K562 (cell line): ENCODE measurements at regions not wholly inside any gene's neighbourhood (a gene's known extent, or its start where the extent isn't known, plus 50 kb on each side); places are given as distances from the start of the nearest gene placed in this dataset.

Experiments used
- ATAC-seq: fragments of 200-7000 bp; cut with Tn5 transposase; 3 replicates; pipeline ENCODE4 v1.9.1; 2020; ENCODE audit warnings: moderate library complexity
- BruUV-seq: library from RNA; stranded (reverse); fragments of 400-500 nt; replicated peaks from 2 replicates; lab custom pipeline; 2021; lab: Mats Ljungman, UMichigan
- CTCF ChIA-PET: fragments of 300-600 bp; formaldehyde crosslinking; extraction: SDS; loops from one replicate; lab custom pipeline; 2021; ENCODE audit warnings: low intra/inter-chr PET ratio; lab: Yijun Ruan, JAX
- POLR2A ChIA-PET: fragments of 300-600, 350-650 bp; sonication (Branson Sonifier 250); formaldehyde crosslinking; extraction: SDS; loops from one replicate; lab custom pipeline; 2021; ENCODE audit warnings: antibody characterized with exemption, inconsistent platforms; lab: Yijun Ruan, JAX
- DNase-seq, 4 experiments: peaks; one replicate each; pipeline versions ENCODE4 v3.0.0 to v3.0.0-alpha.2; 2011 to 2018; ENCODE audit warnings: low spot score in 3 of 4, mixed read lengths in 3 of 4; ENCODE audit errors: extremely low read depth in 1 of 4
- FAIRE-seq: peaks from 2 replicates; lab custom pipeline; 2011; peaks lifted over from hg19 to GRCh38; lab: Jason Lieb, UNC
- H2AFZ ChIP-seq: 2 replicates; pipeline ENCODE4 v1.6.0; 2011; ENCODE audit warnings: low read depth, low read length, control low read depth, inconsistent platforms
- H3K27ac ChIP-seq: fragments of 200-600 bp; 3 replicates; pipeline ENCODE4 v1.8.0; 2011; ENCODE audit warnings: low read depth, mild to moderate bottlenecking, control low read depth, inconsistent platforms, low read length, moderate library complexity, mixed read lengths; ENCODE audit errors: extremely low read depth
- H3K27me3 ChIP-seq, 2 experiments: fragments of 300-600 bp in 1 of 2; 2 replicates in 1 of 2; 3 replicates in 1 of 2; pipeline versions ENCODE4 v1.6.0 to v1.8.0; 2011; ENCODE audit warnings: inconsistent platforms in 2 of 2, low read length in 2 of 2, mild to moderate bottlenecking in 1 of 2, mixed read lengths in 1 of 2, moderate library complexity in 1 of 2; ENCODE audit not compliant: control insufficient read depth in 2 of 2, insufficient read depth in 2 of 2
- H3K36me3 ChIP-seq: fragments of 300-600 bp; 3 replicates; pipeline ENCODE4 v1.8.0; 2011; ENCODE audit warnings: mild to moderate bottlenecking, low read length, inconsistent platforms; ENCODE audit not compliant: control insufficient read depth, insufficient read depth
- H3K4me1 ChIP-seq, 2 experiments: fragments of 200-600 bp in 1 of 2; replicated peaks in 1 of 2; 2 replicates in 1 of 2; 3 replicates in 1 of 2; pipeline versions ENCODE4 v1.5.1 to v1.8.0; 2011; ENCODE audit warnings: inconsistent platforms in 2 of 2, low read length in 2 of 2, mild to moderate bottlenecking in 1 of 2, mixed read lengths in 1 of 2, moderate library complexity in 1 of 2; ENCODE audit not compliant: control insufficient read depth in 2 of 2, insufficient read depth in 2 of 2
- H3K4me2 ChIP-seq: 2 replicates; pipeline ENCODE4 v1.6.1; 2011; ENCODE audit warnings: low read length, control low read depth, inconsistent platforms, mixed read lengths; ENCODE audit not compliant: insufficient read depth
- H3K4me3 ChIP-seq: fragments of 200-600 bp; sonication (generic), shearing (Covaris generic); 2 replicates; pipeline ENCODE4 v1.5.1; 2016; ENCODE audit warnings: control low read depth, inconsistent platforms
- H3K79me2 ChIP-seq: fragments of 200-600 bp; 3 replicates; pipeline ENCODE4 v1.8.0; 2011; ENCODE audit warnings: low read length, inconsistent platforms; ENCODE audit not compliant: control insufficient read depth, insufficient read depth
- H3K9ac ChIP-seq, 2 experiments: 2 replicates each; pipeline versions ENCODE4 v1.6.0 to v1.6.1; 2011; ENCODE audit warnings: low read depth in 2 of 2, low read length in 2 of 2, control low read depth in 1 of 2, inconsistent platforms in 1 of 2, mild to moderate bottlenecking in 1 of 2, mixed read lengths in 1 of 2; ENCODE audit not compliant: insufficient read depth in 1 of 2
- H3K9me1 ChIP-seq: one replicate; pipeline ENCODE4 v1.6.0; 2011; ENCODE audit warnings: inconsistent platforms, mild to moderate bottlenecking, low read length, moderate library complexity; ENCODE audit not compliant: control insufficient read depth, insufficient read depth
- H3K9me3 ChIP-seq: replicated peaks from 2 replicates; pipeline ENCODE4 v1.5.1; 2011; ENCODE audit warnings: low read depth, low read length, inconsistent platforms; ENCODE audit not compliant: control insufficient read depth, insufficient read depth
- H4K20me1 ChIP-seq: replicated peaks from 2 replicates; pipeline ENCODE4 v1.6.1; 2011; ENCODE audit warnings: low read length, inconsistent platforms, mixed read lengths; ENCODE audit not compliant: control insufficient read depth, insufficient read depth
- BACH1 ChIP-seq: fragments of 200-800 bp; sonication (Bioruptor generic); IDR thresholded peaks from 2 replicates; pipeline ENCODE4 v1.6.1; 2016; ENCODE audit warnings: missing genetic modification characterization, missing compliant biosample characterization
- BHLHE40 ChIP-seq: IDR thresholded peaks from 2 replicates; pipeline ENCODE4 v1.6.1; 2011; ENCODE audit warnings: low read length, improper control_type of control experiment
- CHCHD3 ChIP-seq: fragments of 250-450 bp; sonication (Bioruptor Pico); IDR thresholded peaks from 2 replicates; pipeline ENCODE4 v2.1.2; 2022; ENCODE audit warnings: mild to moderate bottlenecking
- E2F6 ChIP-seq, 2 experiments: IDR thresholded peaks; 2 replicates each; pipeline ENCODE4 v1.6.1; 2011; ENCODE audit warnings: borderline replicate concordance in 1 of 2, control low read depth in 1 of 2, low read depth in 1 of 2, low read length in 1 of 2, mild to moderate bottlenecking in 1 of 2, mixed read lengths in 1 of 2, moderate library complexity in 1 of 2; ENCODE audit not compliant: insufficient read depth in 1 of 2, insufficient read length in 1 of 2, poor library complexity in 1 of 2, severe bottlenecking in 1 of 2; ENCODE audit errors: extremely low read depth in 1 of 2
- ESRRA ChIP-seq: fragments of 450-650 bp; IDR thresholded peaks from 2 replicates; pipeline ENCODE4 v1.6.1; 2014; ENCODE audit warnings: low read depth, mild to moderate bottlenecking, moderate library complexity, borderline replicate concordance
- HNRNPL ChIP-seq: fragments of 200-400 bp; formaldehyde crosslinking; IDR thresholded peaks from 2 replicates; pipeline ENCODE4 v1.6.1; 2017; ENCODE audit warnings: low read depth, mild to moderate bottlenecking, low read length
- NR2C2 ChIP-seq, 2 experiments: fragments of 200-800 bp in 1 of 2; sonication (Bioruptor generic) in 1 of 2; sonication (generic) in 1 of 2; formaldehyde crosslinking in 1 of 2; IDR thresholded peaks; 2 replicates each; pipeline versions ENCODE4 v1.6.1 to v1.8.0; 2016 to 2022; ENCODE audit warnings: mild to moderate bottlenecking in 1 of 2, missing compliant biosample characterization in 1 of 2, missing genetic modification characterization in 1 of 2, missing genetic modification reagents in 1 of 2
- NR3C1 ChIP-seq: sonication (generic); formaldehyde crosslinking; IDR thresholded peaks from 2 replicates; pipeline ENCODE4 v1.8.1; 2022; ENCODE audit warnings: missing genetic modification reagents
- NR4A1 ChIP-seq, 2 experiments: fragments of 250-450 bp in 1 of 2; fragments of 450-650 bp in 1 of 2; sonication (Bioruptor Pico) in 1 of 2; IDR thresholded peaks; 2 replicates each; pipeline versions ENCODE4 v1.4.0 to v1.6.1; 2016 to 2020; ENCODE audit warnings: mild to moderate bottlenecking in 2 of 2, missing compliant biosample characterization in 1 of 2, missing genetic modification characterization in 1 of 2, moderate library complexity in 1 of 2
- TEAD4 ChIP-seq, 2 experiments: sonication (generic) in 1 of 2; formaldehyde crosslinking in 1 of 2; IDR thresholded peaks; 2 replicates each; pipeline versions ENCODE4 v1.6.1 to v1.8.0; 2012 to 2022; ENCODE audit warnings: borderline replicate concordance in 1 of 2, inconsistent platforms in 1 of 2, low read length in 1 of 2, mild to moderate bottlenecking in 1 of 2, missing genetic modification reagents in 1 of 2
- ZC3H4 ChIP-seq: sonication (generic); formaldehyde crosslinking; IDR thresholded peaks from 2 replicates; pipeline ENCODE4 v1.9.0; 2021; ENCODE audit warnings: missing genetic modification reagents, borderline replicate concordance
- ZNF512 ChIP-seq: IDR thresholded peaks from 2 replicates; pipeline ENCODE4 v1.6.1; 2016; ENCODE audit warnings: missing genetic modification characterization, missing compliant biosample characterization
- ZNF57 ChIP-seq: fragments of 450-650 bp; formaldehyde crosslinking; IDR thresholded peaks from 2 replicates; pipeline ENCODE4 v1.4.0; 2020; ENCODE audit warnings: mild to moderate bottlenecking, moderate library complexity
- ZNF717 ChIP-seq: fragments of 250-450 bp; sonication (Bioruptor Pico); IDR thresholded peaks from 2 replicates; pipeline ENCODE4 v1.5.0; 2021
- WGBS: fragments of 100-300 bp; shearing (Covaris generic); methylation state at CpG from one replicate; pipeline ENCODE4 v1.1.6; 2016; ENCODE audit warnings: low coverage, mixed read lengths; ENCODE audit not compliant: insufficient coverage; ENCODE audit errors: missing lambda C conversion rate; 5-methylcytosine and 5-hydroxymethylcytosine counted together
- in situ Hi-C: fragments of 300-500 bp; cut with MboI; formaldehyde crosslinking; loops from 4 replicates; pipeline ENCODE4 v1.15.0; 2018; ENCODE audit warnings: inconsistent platforms, mixed read lengths
- intact Hi-C: fragments of 100-400 bp; cut with micrococcal nuclease; formaldehyde crosslinking; loops from 2 replicates; pipeline ENCODE4 v1.14.2; 2022

GRCh38 chr4:137274404-137274803 lies 257.9 kb downstream of the PCDH18 start:
- no peak for FAIRE-seq
- in situ Hi-C loops, result no loop called here
- CTCF ChIA-PET, result no interaction called here

GRCh38 chr4:137267024-137267423 lies 265.3 kb downstream of the PCDH18 start:
- H3K9me1 ChIP-seq, result no peaks in the 10 kb centered on the region
- no peak overlapping the region for H3K4me2 ChIP-seq
- H2AFZ ChIP-seq, result no peak overlapping the region
- H3K36me3 ChIP-seq, result no peaks in the 10 kb centered on the region
- H3K9me3 ChIP-seq, result no peaks in the 10 kb centered on the region
- POLR2A ChIA-PET, result no interaction called here
- intact Hi-C loops, result no loop called here
- no peaks in the 10 kb centered on the region for H3K4me1 ChIP-seq
- no peaks in the 10 kb centered on the region for H4K20me1 ChIP-seq
- no peaks in the 10 kb centered on the region for H3K79me2 ChIP-seq
- no peak overlapping the region for H3K9ac ChIP-seq
- H3K27me3 ChIP-seq, result no peaks in the 10 kb centered on the region
- H3K4me3 ChIP-seq, result no peak overlapping the region
- FAIRE-seq (no peak), ATAC-seq (no peak), DNase-seq (no peak)
- WGBS, result 10% methylated on average over 2 of the region's 2 CpGs
- BruUV-seq, result no TSS peak
- in situ Hi-C loops, result no loop called here
- CTCF ChIA-PET, result no interaction called here
- no peak overlapping the region for H3K27ac ChIP-seq
- TF ChIP-seq TEAD4 (IDR thresholded peaks at IDR 0.05; ENCODE audit: low read length) (no peak), TEAD4 (CRISPR knock-in tag; IDR thresholded peaks at IDR 0.05; ENCODE audit: borderline replicate concordance) (no peak), HNRNPL (no peak), BHLHE40 (no peak), CHCHD3 (CRISPR knock-in tag) (no peak), BACH1 (no peak), NR3C1 (CRISPR knock-in tag) (no peak), ZC3H4 (CRISPR knock-in tag) (no peak), ZNF717 (CRISPR knock-in tag) (no peak), ZNF512 (tag) (no peak), ZNF57 (CRISPR knock-in tag) (no peak), NR4A1 (CRISPR knock-in tag; IDR thresholded peaks at IDR 0.05) (no peak), NR4A1 (tag; IDR thresholded peaks at IDR 0.05) (no peak), E2F6 (IDR thresholded peaks at IDR 0.05; ENCODE audit: borderline replicate concordance in 1 of 2, extremely low read depth in 1 of 2, insufficient read depth in 1 of 2, insufficient read length in 1 of 2, low read depth in 1 of 2, low read length in 1 of 2, poor library complexity in 1 of 2, severe bottlenecking in 1 of 2) (no peak)

More at GRCh38 chr4:137274404-137274803, 257.9 kb downstream of the PCDH18 start:
- no TSS peak for BruUV-seq
- H3K9me1 ChIP-seq, result no peaks in the 10 kb centered on the region
- no peak overlapping the region for H3K4me3 ChIP-seq
- H4K20me1 ChIP-seq, result no peaks in the 10 kb centered on the region
- ATAC-seq (no peak), DNase-seq (no peak)
- no peaks in the 10 kb centered on the region for H3K4me1 ChIP-seq
- no peaks in the 10 kb centered on the region for H3K79me2 ChIP-seq
- intact Hi-C loops, result no loop called here
- H3K9me3 ChIP-seq, result no peaks in the 10 kb centered on the region
- no peaks in the 10 kb centered on the region for H3K36me3 ChIP-seq
- WGBS, result 0% methylated on average over 1 of the region's 1 CpG
- no peak overlapping the region for H3K9ac ChIP-seq
- no peak overlapping the region for H3K27ac ChIP-seq
- TF ChIP-seq NR2C2 (CRISPR knock-in tag; IDR thresholded peaks at IDR 0.05) (no peak), NR2C2 (tag; IDR thresholded peaks at IDR 0.05) (no peak), ESRRA (no peak)
- no peak overlapping the region for H3K4me2 ChIP-seq
- H3K27me3 ChIP-seq, result no peaks in the 10 kb centered on the region
- H2AFZ ChIP-seq, result no peak overlapping the region
- POLR2A ChIA-PET, result no interaction called here
